ENCODE measurements at regions not wholly inside any gene's neighbourhood (a gene's known extent, or its start where the extent isn't known, plus 50 kb on each side); places are given as distances from the start of the nearest gene placed in this dataset.

- no peak overlapping the region for H2BK12ac ChIP-seq (ENCODE audit: insufficient read length, low read depth, low read length)
- no peak overlapping the region for H2BK20ac ChIP-seq (ENCODE audit: low read depth, low read length, poor library complexity, severe bottlenecking)
- no peaks in the 10 kb centered on the region for H3K9me3 ChIP-seq (ENCODE audit: control insufficient read depth, low read depth, low read length)
- H3K56ac ChIP-seq (ENCODE audit: insufficient read length, low read depth, low read length): no peak overlapping the region
- Mint-ChIP-seq H3K27me3 (ENCODE audit: low read depth) (peaks cover 4% of the 10 kb centered on the region), H3K9me3 (no peaks in the 10 kb centered on the region), H3K36me3 (ENCODE audit: insufficient read depth in 1 of 3, low read depth in 3 of 3) (no peaks in the 10 kb centered on the region), H3K4me1 (peaks cover 13 to 16% of the 10 kb centered on the region in 2 experiments), H3K27ac (no peak overlapping the region), H3K4me3 (no peak overlapping the region)
- H4K5ac ChIP-seq (ENCODE audit: insufficient read length, low read depth, low read length): no peak overlapping the region
- H3K27ac ChIP-seq (ENCODE audit: insufficient read length, low read depth, low read length): no peak overlapping the region
- no peaks in the 10 kb centered on the region for H3K79me1 ChIP-seq (ENCODE audit: insufficient read depth, low read depth, low read length, poor library complexity, severe bottlenecking)
- no peak overlapping the region for H3K23ac ChIP-seq (ENCODE audit: insufficient read length, low read depth, low read length)
- H3K4ac ChIP-seq (ENCODE audit: low read depth, low read length): no peak overlapping the region
- no peak for TF ChIP-seq CTCF (conservative IDR thresholded peaks at IDR 0.05)
- no peaks in the 10 kb centered on the region for H3K4me1 ChIP-seq (ENCODE audit: insufficient read depth, low read length)
- no CpG with 5 or more reads among the region's 4 CpGs for WGBS (ENCODE audit: extremely low coverage, insufficient read length, low lambda C conversion rate)
- no peak overlapping the region for H2AFZ ChIP-seq (ENCODE audit: low read length)
- H3T11ph ChIP-seq (ENCODE audit: low read length): no peak overlapping the region
- no peak overlapping the region for H2BK15ac ChIP-seq (ENCODE audit: low read depth, low read length)
- H4K20me1 ChIP-seq (ENCODE audit: control insufficient read depth, insufficient read depth, insufficient read length): no peaks in the 10 kb centered on the region
- no peak overlapping the region for H3K14ac ChIP-seq (ENCODE audit: insufficient read depth, low read length)
- H2BK120ac ChIP-seq (ENCODE audit: low read depth, low read length, poor library complexity, severe bottlenecking): no peak overlapping the region
- H3K4me2 ChIP-seq (ENCODE audit: insufficient read depth, insufficient read length, low read length): no peak overlapping the region
- no peak overlapping the region for H2BK5ac ChIP-seq (ENCODE audit: insufficient read length, low read length)
- DNase-seq: peak; percentile 22
- no peaks in the 10 kb centered on the region for H3K23me2 ChIP-seq (ENCODE audit: insufficient read length, low read depth, low read length, poor library complexity, severe bottlenecking)
- no peaks in the 10 kb centered on the region for H3K79me2 ChIP-seq (ENCODE audit: insufficient read depth, low read length)
- H3K18ac ChIP-seq (ENCODE audit: insufficient read length, low read depth, low read length): no peak overlapping the region
- no peak overlapping the region for H3K9ac ChIP-seq (ENCODE audit: extremely low read depth, insufficient read length, low read length)
- H3K27me3 ChIP-seq (ENCODE audit: insufficient read depth, low read length): no peaks in the 10 kb centered on the region
- H4K91ac ChIP-seq (ENCODE audit: insufficient read length, low read depth, low read length): no peak overlapping the region
- H2AK5ac ChIP-seq (ENCODE audit: insufficient read length, low read length): no peak overlapping the region
- H4K8ac ChIP-seq (replicated peaks; ENCODE audit: insufficient read length, low read depth, low read length): no peak overlapping the region
These were observed 73.4 kb upstream of the PMEPA1 start for GRCh38 chr20:57783196-57783595.
